Fibroblast of the aortic adventitia (primary cell): ENCODE measurements at regions not wholly inside any gene's neighbourhood (a gene's known extent, or its start where the extent isn't known, plus 50 kb on each side); places are given as distances from the start of the nearest gene placed in this dataset.

Experiments used
- DNase-seq: peaks from one replicate; pipeline ENCODE4 v3.0.0-alpha.2; 2010; ENCODE audit warnings: low read depth
- H3K4me3 ChIP-seq: 2 replicates; pipeline ENCODE4 v1.5.1; 2011; ENCODE audit warnings: low read depth, mild to moderate bottlenecking, control low read depth, low read length, moderate library complexity
- CTCF ChIP-seq: IDR thresholded peaks from 2 replicates; pipeline ENCODE4 v1.5.1; 2011; ENCODE audit warnings: mild to moderate bottlenecking, low read length, control low read depth, inconsistent platforms; ENCODE audit not compliant: insufficient read depth

- TF ChIP-seq CTCF: no peak
- DNase-seq: no peak
- H3K4me3 ChIP-seq: no peak overlapping the region
Observed at GRCh38 chr18:23332356-23332755, 120.7 kb upstream of the RIOK3 start.

- H3K4me3 ChIP-seq: no peak overlapping the region
- no peak for TF ChIP-seq CTCF
- no peak for DNase-seq
Observed at GRCh38 chr18:23333827-23334226, 119.3 kb upstream of the RIOK3 start.

GRCh38 chr18:23334569-23334968, 118.5 kb upstream of the RIOK3 start:
- H3K4me3 ChIP-seq: no peak overlapping the region
- TF ChIP-seq CTCF: no peak
- DNase-seq: no peak

GRCh38 chr18:23336101-23336500, 117.0 kb upstream of the RIOK3 start:
- H3K4me3 ChIP-seq: no peak overlapping the region
- no peak for TF ChIP-seq CTCF
- DNase-seq: no peak

GRCh38 chr18:23337599-23338444, 115.3 kb upstream of the RIOK3 start:
- no peak overlapping the region for H3K4me3 ChIP-seq
- DNase-seq: no peak
- TF ChIP-seq CTCF: no peak

GRCh38 chr18:23340661-23341060, 112.4 kb upstream of the RIOK3 start:
- TF ChIP-seq CTCF: no peak
- peak; percentile 39 for DNase-seq

GRCh38 chr18:23341383-23341782, 111.7 kb upstream of the RIOK3 start:
- H3K4me3 ChIP-seq: no peak overlapping the region
- DNase-seq: no peak
- TF ChIP-seq CTCF: no peak

More at GRCh38 chr18:23340661-23341060, 112.4 kb upstream of the RIOK3 start:
- no peak overlapping the region for H3K4me3 ChIP-seq
